Thymus (tissue), 11 donors: ENCODE measurements at regions not wholly inside any gene's neighbourhood (a gene's known extent, or its start where the extent isn't known, plus 50 kb on each side); places are given as distances from the start of the nearest gene placed in this dataset.

Experiments
- DNase-seq, 9 donors: peaks; one replicate each; pipeline ENCODE4 v3.0.0-alpha.2; 2013; ENCODE audit warnings: low spot score in 9 of 9, low read depth in 6 of 9, missing footprints in 1 of 9
- H3K27ac ChIP-seq, 2 donors: one replicate each; pipeline ENCODE4 v1.5.1; 2013; ENCODE audit warnings: control low read depth in 1 of 2, low read depth in 1 of 2, low read length in 1 of 2, mild to moderate bottlenecking in 1 of 2, moderate library complexity in 1 of 2
- H3K27me3 ChIP-seq, 2 donors: one replicate each; pipeline ENCODE4 v1.5.1; 2013; ENCODE audit warnings: low read length in 1 of 2; ENCODE audit not compliant: control insufficient read depth in 2 of 2, insufficient read depth in 1 of 2
- H3K36me3 ChIP-seq, 2 donors: one replicate each; pipeline ENCODE4 v1.5.1; 2013; ENCODE audit warnings: low read length in 1 of 2, mild to moderate bottlenecking in 1 of 2, moderate library complexity in 1 of 2; ENCODE audit not compliant: control insufficient read depth in 2 of 2, insufficient read depth in 2 of 2
- H3K4me1 ChIP-seq, 2 donors: one replicate each; pipeline ENCODE4 v1.5.1; 2013; ENCODE audit warnings: low read length in 2 of 2; ENCODE audit not compliant: control insufficient read depth in 2 of 2, insufficient read depth in 2 of 2
- H3K4me3 ChIP-seq, 2 donors: one replicate each; pipeline ENCODE4 v1.5.1; 2013; ENCODE audit warnings: low read length in 2 of 2, control low read depth in 1 of 2, mild to moderate bottlenecking in 1 of 2
- H3K9me3 ChIP-seq, 2 donors: one replicate each; pipeline ENCODE4 v1.5.1; 2013; ENCODE audit warnings: low read length in 1 of 2, mild to moderate bottlenecking in 1 of 2; ENCODE audit not compliant: control insufficient read depth in 2 of 2, insufficient read depth in 1 of 2
- WGBS: extraction: QIAGEN DNeasy Blood & Tissue Kit; methylation state at CpG from one replicate; pipeline ENCODE4 v1.1.7; 2013; 5-methylcytosine and 5-hydroxymethylcytosine counted together
- donor health status: healthy.

DNA sequence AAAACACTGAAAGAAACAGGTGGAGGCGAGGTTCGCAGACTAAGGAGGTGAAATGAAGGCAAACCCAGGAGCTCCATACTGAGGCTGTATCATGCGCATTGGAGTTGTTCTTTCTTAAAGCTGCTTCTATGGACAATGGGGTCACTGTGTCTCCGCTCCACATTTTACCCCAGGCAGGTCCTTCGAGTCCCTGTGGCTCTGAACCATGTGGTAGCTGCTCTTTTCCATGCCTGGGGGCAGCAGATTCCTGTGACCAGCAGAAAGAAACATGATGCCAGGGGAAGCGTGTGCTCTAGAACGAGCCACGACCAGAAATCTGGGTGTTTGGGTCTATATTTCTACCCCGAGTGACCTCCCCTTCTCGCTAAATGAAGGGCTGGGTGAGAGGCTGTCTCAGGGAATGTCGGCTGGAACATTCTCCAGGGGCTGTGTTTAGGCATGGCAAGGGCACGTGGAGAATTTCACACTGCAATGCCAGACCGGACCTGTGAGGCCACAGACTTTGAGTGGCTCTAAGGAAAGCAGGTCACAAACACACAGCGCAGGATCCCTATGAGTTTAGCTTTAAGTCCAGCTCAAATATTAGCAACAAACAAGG, 95.7 kb upstream of the IRS2 start:
- no peaks in the 10 kb centered on the region for H3K9me3 ChIP-seq
- H3K27me3 ChIP-seq = no peaks in the 10 kb centered on the region
- H3K4me3 ChIP-seq = no peak overlapping the region
- H3K27ac ChIP-seq = no peak overlapping the region
- H3K36me3 ChIP-seq = no peaks in the 10 kb centered on the region
- H3K4me1 ChIP-seq = peaks cover 0 to 2% of the 10 kb centered on the region in 2 donors
- no peak for DNase-seq
- 88% methylated on average over 14 of the region's 14 CpGs for WGBS

DNA sequence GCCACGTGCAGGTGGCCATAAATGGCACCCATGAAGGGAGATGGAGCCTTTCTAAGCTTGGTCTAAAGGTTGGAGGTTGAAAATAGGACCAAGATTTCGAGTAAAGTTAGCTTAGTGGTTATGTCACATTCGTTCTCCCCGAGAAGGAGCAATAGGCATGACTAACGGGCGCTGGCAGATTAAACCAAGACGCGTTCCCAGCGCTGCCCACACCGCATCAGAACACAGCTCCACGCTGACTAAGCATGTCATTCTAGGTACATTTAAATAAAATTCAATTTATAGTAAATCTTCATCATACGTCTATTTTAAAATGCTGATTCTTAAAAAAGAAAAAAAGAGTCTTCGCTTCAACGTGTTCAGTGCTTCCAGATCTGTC, 95.0 kb upstream of the IRS2 start:
- Histone ChIP-seq H3K36me3 (no peaks in the 10 kb centered on the region), H3K9me3 (no peaks in the 10 kb centered on the region), H3K4me3 (no peak overlapping the region), H3K27ac (no peak overlapping the region), H3K27me3 (no peaks in the 10 kb centered on the region), H3K4me1 (peaks cover 0 to 2% of the 10 kb centered on the region in 2 donors)
- no peak for DNase-seq
- 94% methylated on average over 14 of the region's 14 CpGs for WGBS

- DNase-seq = no peak
- Histone ChIP-seq H3K4me3 (no peak overlapping the region), H3K4me1 (peaks cover 0 to 2% of the 10 kb centered on the region in 2 donors), H3K27ac (no peak overlapping the region), H3K36me3 (no peaks in the 10 kb centered on the region), H3K9me3 (no peaks in the 10 kb centered on the region), H3K27me3 (no peaks in the 10 kb centered on the region)
- WGBS = 92% methylated on average over 35 of the region's 35 CpGs
Measured at GRCh38 chr13:109880371-109881346, 94.3 kb upstream of the IRS2 start.

DNA sequence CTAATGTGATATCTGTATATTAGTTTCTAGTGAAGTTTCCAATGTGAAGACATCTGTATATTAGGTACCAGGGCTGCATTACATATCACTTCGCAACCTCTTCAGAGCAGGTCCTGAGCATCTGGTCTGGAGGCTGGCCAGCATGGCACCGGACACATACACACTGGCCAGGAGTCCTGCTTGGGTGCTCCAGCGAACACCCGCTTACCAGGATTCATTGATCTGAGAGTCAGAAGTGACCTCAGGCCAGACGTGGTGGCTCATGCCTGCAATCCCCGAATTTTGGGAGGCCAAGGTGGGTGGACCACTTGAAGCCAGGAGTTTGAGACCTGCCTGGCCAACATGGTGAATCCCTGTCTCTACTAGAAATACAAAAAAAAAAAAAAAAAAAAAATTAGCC, 93.0 kb upstream of the IRS2 start:
- no peak for DNase-seq
- Histone ChIP-seq H3K27ac (no peak overlapping the region), H3K9me3 (no peaks in the 10 kb centered on the region), H3K36me3 (no peaks in the 10 kb centered on the region), H3K4me1 (no peaks in the 10 kb centered on the region), H3K4me3 (no peak overlapping the region), H3K27me3 (no peaks in the 10 kb centered on the region)
- WGBS = 94% methylated on average over 6 of the region's 6 CpGs

GRCh38 chr13:109877809-109878208, 91.4 kb upstream of the IRS2 start:
- WGBS = 96% methylated on average over 7 of the region's 7 CpGs

GRCh38 chr13:109875746-109876145, 89.4 kb upstream of the IRS2 start:
- no peak for DNase-seq
- no peak overlapping the region for H3K27ac ChIP-seq

More at GRCh38 chr13:109877809-109878208, 91.4 kb upstream of the IRS2 start:
- no peak for DNase-seq
- H3K27ac ChIP-seq = no peak overlapping the region
- no peaks in the 10 kb centered on the region for H3K9me3 ChIP-seq
- H3K4me1 ChIP-seq = no peaks in the 10 kb centered on the region
- no peaks in the 10 kb centered on the region for H3K27me3 ChIP-seq
- H3K36me3 ChIP-seq = no peaks in the 10 kb centered on the region
- no peak overlapping the region for H3K4me3 ChIP-seq

GRCh38 chr13:109874484-109875454, 88.4 kb upstream of the IRS2 start:
- DNase-seq = no peak

More at GRCh38 chr13:109875746-109876145, 89.4 kb upstream of the IRS2 start:
- Histone ChIP-seq H3K9me3 (no peaks in the 10 kb centered on the region), H3K27me3 (no peaks in the 10 kb centered on the region), H3K36me3 (no peaks in the 10 kb centered on the region), H3K4me3 (no peak overlapping the region), H3K4me1 (no peaks in the 10 kb centered on the region)
- 97% methylated on average over 4 of the region's 4 CpGs for whole genome bisulfite sequencing

DNA sequence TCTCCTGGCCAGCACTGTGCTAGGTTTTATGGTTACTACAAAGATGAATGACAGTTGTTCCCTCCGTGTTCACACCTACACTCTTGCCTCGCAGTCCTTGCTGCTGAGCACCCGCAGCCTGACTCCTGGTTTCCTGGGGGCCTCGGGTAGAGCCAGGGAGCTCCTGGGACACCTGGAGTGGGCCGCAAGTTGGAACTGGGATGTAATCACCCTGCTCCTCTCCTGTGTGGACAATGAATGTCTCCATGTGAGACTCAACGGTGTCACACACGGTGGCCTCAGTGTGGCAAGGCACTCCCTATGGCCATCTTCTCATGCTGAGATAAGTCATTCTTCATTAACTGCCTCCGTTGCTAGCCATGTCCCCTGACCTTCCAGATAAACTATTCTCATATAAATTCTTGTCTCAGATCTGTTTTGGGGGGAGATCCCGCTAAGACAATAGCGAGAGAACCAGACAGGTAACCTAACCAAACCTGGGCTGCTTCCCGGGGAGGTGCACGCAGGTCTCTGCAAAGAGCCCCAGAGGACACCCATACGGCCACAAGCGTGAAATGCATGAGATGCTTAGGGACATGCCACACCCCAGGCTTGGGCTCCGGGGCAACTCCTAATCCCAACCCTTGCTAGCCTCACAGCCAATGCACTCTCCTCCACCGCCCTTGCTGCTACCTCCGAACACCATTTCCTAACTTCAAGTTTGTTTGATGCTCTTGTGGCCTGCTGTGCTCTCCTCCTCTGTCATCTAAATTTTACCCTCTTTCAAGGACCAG, 87.2 kb upstream of the IRS2 start:
- Histone ChIP-seq H3K9me3 (no peaks in the 10 kb centered on the region), H3K36me3 (no peaks in the 10 kb centered on the region), H3K4me3 (no peak overlapping the region), H3K27ac (no peak overlapping the region), H3K4me1 (peaks cover 0 to 6% of the 10 kb centered on the region in 2 donors), H3K27me3 (peaks cover 0 to 5% of the 10 kb centered on the region in 2 donors)
- no peak for DNase-seq
- WGBS = 90% methylated on average over 17 of the region's 17 CpGs

More at GRCh38 chr13:109874484-109875454, 88.4 kb upstream of the IRS2 start:
- no peaks in the 10 kb centered on the region for H3K36me3 ChIP-seq
- H3K9me3 ChIP-seq = no peaks in the 10 kb centered on the region
- 68% methylated on average over 6 of the region's 6 CpGs for WGBS
- no peak overlapping the region for H3K4me3 ChIP-seq
- peaks cover 0 to 3% of the 10 kb centered on the region in 2 donors for H3K4me1 ChIP-seq
- H3K27me3 ChIP-seq = peaks cover 0 to 3% of the 10 kb centered on the region in 2 donors
- no peak overlapping the region for H3K27ac ChIP-seq
